ENCODE measurements at regions not wholly inside any gene's neighbourhood (a gene's known extent, or its start where the extent isn't known, plus 50 kb on each side); places are given as distances from the start of the nearest gene placed in this dataset.
A peak's percentile ranks its signal among the peaks of the same experiment; 100 is the strongest.

DNA sequence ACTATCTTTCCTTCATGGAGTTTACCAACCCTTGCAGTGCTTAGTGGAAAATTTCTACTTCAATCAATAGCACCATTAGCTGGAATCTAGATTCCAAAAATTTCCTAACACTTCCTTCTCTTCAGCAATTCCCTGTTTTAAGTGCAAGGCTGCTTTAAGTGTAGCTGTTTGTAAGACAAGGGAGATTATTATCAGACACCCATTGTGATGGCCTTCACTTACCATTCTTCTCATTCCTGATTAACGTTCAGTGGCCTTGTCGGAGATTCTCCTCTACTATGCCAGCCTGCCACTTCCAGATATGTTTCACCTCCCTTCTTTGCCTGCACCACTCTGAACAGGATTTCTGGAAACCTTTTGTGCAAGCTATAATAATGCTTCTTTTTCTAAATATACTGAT is 464.9 kb upstream of the ADGRL2 start:
- DNase-seq (ENCODE audit: low spot score), result no peak

GRCh38 chr1:81330521-81330920 is 470.2 kb upstream of the ADGRL2 start:
- no peak for DNase-seq (ENCODE audit: low spot score)

GRCh38 chr1:81330111-81330510 is 470.6 kb upstream of the ADGRL2 start:
- no peak for DNase-seq (ENCODE audit: low spot score)

DNA sequence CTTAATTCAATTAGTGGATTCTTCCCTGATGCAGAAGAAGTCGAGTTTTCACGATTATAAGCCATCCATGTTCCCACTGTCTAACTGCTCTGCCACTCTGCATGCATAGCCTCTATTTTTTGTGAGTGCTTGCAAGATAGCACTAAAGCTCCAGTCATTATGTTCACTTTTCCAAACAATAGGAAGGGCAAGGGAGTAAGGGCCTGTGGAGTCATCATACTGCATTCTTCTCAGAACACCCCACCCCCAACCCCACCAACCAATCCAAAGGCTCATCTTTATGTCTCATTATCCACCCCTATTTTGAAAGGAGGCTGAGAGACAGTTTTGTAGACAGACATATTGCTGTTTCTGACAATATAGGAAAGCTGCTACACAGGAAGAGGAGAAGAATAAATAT is 471.7 kb upstream of the ADGRL2 start:
- DNase-seq (ENCODE audit: low spot score), result no peak

DNA sequence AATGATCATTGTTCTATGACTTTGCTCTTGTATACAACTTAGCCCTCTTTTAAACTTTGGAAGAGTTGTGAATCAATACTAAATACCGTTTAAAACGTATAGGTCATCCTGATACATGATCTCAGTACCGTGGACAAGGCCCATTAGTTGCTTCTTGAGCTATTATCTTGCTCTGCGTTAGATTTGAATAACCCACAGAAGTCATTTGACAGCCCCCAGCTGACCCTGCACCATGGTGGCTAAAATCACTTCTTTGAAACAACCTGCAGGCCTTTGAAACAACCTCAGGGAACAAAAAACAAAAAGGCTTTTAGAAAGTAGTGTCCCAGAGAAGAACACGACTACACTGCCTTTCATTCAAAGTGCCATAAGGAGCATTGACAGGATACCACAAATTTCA is 473.0 kb upstream of the ADGRL2 start:
- no peak for DNase-seq (ENCODE audit: low spot score)

DNA sequence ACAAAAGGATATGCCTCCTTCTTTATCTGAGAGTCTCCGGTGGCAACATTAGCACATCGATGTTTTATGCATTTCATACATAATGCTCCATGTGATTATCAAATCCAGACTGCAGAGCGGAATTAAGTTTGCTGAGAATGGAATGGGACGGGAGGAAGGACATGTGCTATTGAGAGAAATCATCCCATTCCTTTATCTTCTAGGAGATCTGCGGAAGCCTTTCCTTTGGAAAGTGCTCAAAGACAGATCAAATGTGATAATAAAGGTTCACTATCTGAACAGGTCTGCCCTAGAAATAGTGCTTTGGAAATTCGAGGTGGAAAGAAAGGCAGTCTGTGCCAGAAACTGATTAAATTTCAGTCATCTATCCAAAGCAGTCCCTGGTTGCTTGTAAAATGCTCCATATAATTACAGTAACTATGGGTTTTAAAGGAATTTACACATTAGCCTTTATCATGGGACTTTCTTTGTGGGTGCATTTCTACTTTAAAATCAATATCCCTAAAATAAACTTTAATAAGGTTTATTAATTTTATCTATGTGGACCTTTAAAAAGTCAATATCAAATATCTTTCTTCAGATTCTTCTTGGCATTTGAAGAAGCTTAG is 473.5 kb upstream of the ADGRL2 start:
- DNase-seq (ENCODE audit: low spot score), result peak; percentile 66

DNA sequence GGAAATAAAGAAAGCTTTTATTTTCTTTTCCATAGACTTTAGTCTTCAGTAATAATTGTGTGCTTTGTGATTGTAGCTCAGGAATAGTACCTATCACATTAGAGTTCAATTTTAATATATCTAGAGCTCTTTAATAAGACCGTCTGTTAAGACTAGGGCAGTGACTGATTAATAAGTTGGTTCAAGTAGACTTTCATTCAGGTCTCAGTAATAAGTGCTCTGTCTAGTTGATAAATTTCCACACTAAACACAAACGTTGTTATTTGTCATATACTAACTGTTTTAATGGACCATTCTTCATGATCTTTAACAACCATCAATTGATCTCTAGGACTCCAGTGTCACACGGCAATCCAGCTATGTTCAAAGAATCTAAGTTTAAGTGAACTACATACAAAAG is 474.5 kb upstream of the ADGRL2 start:
- DNase-seq (ENCODE audit: low spot score), result no peak

- no peak for DNase-seq (ENCODE audit: low spot score)
Observed at GRCh38 chr1:81325397-81325796, 475.3 kb upstream of the ADGRL2 start.

DNA sequence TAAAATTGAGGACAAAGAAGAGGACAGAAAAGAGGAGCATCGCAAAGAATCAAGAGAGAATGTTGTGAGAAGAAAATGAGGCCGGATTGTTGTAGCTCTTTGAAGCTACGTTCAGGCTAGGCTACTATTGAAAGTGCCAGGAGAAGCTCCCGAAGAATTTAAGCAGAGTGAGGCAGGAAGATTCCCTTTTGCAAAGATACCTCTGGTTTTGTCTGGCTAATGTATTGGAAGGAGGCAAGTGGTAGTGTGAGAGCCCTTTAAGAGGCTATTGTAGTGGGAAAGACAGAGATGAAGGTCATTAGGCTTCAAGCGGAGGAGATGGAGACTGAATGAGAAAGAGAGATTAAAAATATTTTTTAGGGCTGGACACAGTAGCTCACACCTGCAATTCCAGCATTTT is 476.9 kb upstream of the ADGRL2 start:
- no peak for DNase-seq (ENCODE audit: low spot score)

GRCh38 chr1:81317191-81317590 is 483.5 kb upstream of the ADGRL2 start:
- DNase-seq (ENCODE audit: low spot score), result no peak

DNA sequence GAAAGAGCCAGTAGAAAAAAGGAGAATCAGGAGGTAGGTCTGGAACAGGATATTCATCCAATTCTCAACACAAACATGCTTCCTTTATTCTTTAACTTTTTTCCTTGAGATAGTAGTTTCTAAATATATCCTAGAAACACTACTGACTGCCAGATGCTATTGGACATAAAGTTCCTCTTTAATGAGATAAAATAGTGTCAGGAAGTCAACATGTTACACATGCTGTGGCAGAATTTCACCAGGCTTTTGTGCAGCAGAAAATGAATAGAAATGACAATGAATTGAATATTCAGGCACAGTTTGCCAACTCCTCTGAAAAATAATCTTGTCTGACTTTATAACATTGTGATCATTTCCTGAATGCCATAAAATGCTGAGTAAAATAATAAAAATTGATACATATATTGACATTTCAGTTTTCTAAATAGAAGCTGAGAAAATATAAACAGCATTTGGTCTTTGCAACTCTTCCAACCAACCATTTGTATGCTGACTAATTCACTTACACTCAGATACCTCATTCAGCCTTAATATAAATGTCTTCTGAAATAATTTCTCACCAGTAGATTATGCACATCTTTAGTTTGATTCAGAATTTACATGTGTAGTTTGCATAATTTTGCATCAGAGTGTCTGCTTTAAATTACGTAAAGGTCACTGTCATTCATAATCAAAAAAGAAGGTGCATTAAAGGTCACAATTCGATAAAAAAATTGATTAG is 486.1 kb upstream of the ADGRL2 start:
- DNase-seq (ENCODE audit: low spot score), result no peak

- no peak for DNase-seq (ENCODE audit: low spot score)
Observed at GRCh38 chr1:81313289-81313688, 487.4 kb upstream of the ADGRL2 start.

GRCh38 chr1:81312272-81312754 is 488.4 kb upstream of the ADGRL2 start:
- no peak for DNase-seq (ENCODE audit: low spot score)

DNA sequence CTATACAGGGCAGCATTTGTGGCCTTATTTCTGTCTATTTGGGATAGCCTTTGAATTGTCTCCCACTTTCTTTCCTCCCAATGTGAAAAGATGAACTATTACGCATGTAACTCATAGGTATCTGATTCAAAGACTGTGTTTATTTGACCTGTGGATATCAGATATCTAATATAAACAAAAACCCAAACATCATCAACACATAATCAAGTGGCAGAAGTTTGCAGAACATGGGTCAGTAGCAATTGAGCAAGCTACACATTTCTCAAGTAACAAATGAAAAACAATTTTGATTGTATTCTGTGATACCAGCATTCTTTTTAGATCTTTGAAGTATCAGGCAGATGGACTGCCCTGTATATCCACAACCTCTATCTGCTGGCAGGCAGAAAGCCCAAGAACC is 490.5 kb upstream of the ADGRL2 start:
- DNase-seq (ENCODE audit: low spot score), result no peak

DNA sequence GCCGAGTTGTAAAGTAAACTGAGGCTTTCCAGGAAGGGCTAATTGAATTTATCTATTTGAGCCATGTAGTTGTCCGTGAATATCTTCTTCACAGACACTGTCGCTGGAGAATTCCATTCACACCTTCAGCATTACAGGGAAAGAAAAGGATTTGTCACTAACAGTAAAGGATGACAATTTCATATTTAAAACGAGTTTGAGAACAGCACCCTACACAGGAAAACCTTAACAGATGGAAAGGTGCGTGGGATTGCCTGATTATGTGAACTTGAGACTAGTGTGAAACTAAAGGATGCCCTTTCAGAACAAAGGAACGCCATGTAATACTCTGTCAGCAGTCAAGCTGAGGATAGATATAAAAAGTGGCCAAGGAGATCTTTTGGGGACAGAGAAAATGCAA is 492.5 kb upstream of the ADGRL2 start:
- DNase-seq (ENCODE audit: low spot score), result no peak

- no peak for DNase-seq (ENCODE audit: low spot score)
Observed at GRCh38 chr1:81307786-81308185, 492.9 kb upstream of the ADGRL2 start.

- peak; percentile 89 for DNase-seq (ENCODE audit: low spot score)
Observed at GRCh38 chr1:81305997-81306452, 494.7 kb upstream of the ADGRL2 start.

DNA sequence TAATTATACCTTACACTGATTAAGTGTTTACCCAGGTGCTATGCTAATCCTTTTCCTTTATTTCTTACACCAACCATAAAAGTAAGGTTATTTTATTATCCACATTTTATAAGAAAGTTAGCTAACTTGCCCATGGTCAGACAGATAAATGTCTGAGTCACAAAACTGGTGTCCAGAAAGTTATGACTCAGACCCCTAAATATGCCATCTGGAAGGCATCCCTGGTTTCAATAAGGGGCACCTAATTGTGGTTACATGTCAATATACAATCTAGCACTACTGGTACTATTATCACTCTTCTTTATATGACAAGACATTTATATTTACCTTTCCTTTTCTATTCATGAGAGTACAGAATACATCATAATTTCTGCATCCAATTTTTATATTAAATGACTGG is 496.5 kb upstream of the ADGRL2 start:
- no peak for DNase-seq (ENCODE audit: low spot score)

GRCh38 chr1:81299892-81300291 is 500.8 kb upstream of the ADGRL2 start:
- no peak for DNase-seq (ENCODE audit: low spot score)

DNA sequence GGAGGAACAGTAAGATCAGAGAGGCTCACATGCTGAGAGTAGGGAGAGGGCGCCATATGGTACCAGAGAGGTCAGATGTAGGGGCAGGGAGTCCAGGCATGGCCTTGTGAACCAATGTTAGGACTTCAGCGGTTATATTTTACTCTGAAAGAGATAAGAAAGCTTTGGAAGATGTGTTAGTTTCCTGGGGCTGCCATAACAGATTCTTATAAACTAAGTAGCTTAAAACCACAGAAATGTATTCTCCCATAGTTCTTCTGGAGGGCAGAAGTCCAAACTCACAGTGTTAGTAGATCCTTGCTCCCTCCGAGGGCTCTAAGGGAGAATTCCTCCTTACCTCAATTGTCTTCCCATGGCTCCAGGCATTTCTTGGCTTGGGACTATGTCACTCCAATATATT is 502.5 kb upstream of the ADGRL2 start:
- DNase-seq (ENCODE audit: low spot score), result no peak

DNA sequence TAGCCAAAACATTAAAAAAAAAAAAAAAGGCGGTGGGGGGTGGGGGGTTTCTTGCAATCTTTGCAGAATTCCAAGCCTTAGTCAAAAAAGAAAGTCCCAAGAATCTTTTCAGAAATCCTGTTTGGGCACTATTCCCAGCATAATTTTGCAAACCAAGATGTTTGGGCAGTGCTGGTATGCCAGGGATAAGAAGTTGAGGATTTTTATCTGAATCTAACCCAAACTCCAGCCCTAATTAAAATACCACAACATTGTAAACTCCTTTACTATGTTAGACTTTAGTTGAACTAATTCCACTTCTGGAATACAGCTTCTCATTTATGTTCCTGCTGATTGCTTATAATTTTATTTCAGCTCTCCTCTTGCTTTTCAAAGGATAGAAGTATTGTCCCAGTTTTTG is 504.1 kb upstream of the ADGRL2 start:
- no peak for DNase-seq (ENCODE audit: low spot score)

- no peak for DNase-seq (ENCODE audit: low spot score)
Observed at GRCh38 chr1:81290326-81290725, 510.4 kb upstream of the ADGRL2 start.

DNA sequence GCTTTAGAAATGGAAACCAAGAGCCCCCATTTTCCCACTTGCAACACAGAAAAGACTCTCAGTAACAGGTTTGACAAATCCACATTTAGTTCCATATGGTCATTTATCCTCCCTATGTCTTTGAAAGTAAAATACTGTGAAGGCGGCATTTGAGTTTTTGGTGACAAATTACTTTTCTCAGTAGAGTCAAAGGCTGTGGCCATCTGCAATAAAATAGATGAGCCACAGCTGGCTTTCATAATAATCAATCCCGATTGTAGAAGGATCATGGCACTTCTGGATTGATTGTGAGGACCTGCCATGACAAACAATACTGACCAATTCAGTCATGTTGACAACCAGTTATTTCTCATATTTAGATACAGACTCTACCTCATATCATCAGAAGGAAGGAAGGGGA is 512.0 kb upstream of the ADGRL2 start:
- no peak for DNase-seq (ENCODE audit: low spot score)

All from SK-N-DZ (cell line).